AG09309 (cell line): ENCODE measurements at regions not wholly inside any gene's neighbourhood (a gene's known extent, or its start where the extent isn't known, plus 50 kb on each side); places are given as distances from the start of the nearest gene placed in this dataset.

Experiments used
- DNase-seq: peaks from one replicate; pipeline ENCODE4 v3.0.0-alpha.2; 2010; ENCODE audit warnings: low read depth
- H3K4me3 ChIP-seq: 2 replicates; pipeline ENCODE4 v1.5.1; 2011; ENCODE audit warnings: mild to moderate bottlenecking, low read depth, low read length, moderate library complexity; ENCODE audit not compliant: control insufficient read depth
- CTCF ChIP-seq: IDR thresholded peaks from 2 replicates; pipeline ENCODE4 v1.5.1; 2011; ENCODE audit warnings: mild to moderate bottlenecking, low read depth, low read length, inconsistent platforms; ENCODE audit not compliant: insufficient read depth, control insufficient read depth; ENCODE audit errors: missing control alignments

GRCh38 chr13:34637138-34637537 is 304.9 kb upstream of the NBEA start:
- DNase-seq, result no peak
- TF ChIP-seq CTCF, result no peak
- H3K4me3 ChIP-seq, result no peak overlapping the region

- H3K4me3 ChIP-seq, result no peak overlapping the region
- no peak for DNase-seq
- no peak for TF ChIP-seq CTCF
Observed at GRCh38 chr13:34637636-34638035, 304.4 kb upstream of the NBEA start.

DNA sequence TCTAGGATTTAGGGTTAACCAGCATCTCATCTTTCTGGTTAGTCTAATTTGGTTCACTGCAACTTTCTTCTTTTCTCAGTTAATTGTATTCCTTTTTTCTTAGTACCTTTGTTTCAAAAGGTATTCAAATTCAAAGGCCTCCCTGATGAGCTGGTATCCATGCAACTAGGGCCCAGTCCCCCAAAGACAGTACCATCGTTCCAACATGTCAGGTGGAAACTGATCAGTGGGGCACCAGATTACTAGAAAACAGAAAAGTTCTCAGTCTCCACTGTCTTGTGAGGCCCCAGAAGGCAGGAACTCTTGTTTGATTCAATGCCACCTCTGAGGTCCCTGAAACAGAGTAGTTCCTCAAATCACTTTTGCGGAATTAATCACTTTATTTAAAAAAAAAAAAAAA is 303.2 kb upstream of the NBEA start:
- H3K4me3 ChIP-seq, result no peak overlapping the region
- DNase-seq, result no peak
- TF ChIP-seq CTCF, result no peak

DNA sequence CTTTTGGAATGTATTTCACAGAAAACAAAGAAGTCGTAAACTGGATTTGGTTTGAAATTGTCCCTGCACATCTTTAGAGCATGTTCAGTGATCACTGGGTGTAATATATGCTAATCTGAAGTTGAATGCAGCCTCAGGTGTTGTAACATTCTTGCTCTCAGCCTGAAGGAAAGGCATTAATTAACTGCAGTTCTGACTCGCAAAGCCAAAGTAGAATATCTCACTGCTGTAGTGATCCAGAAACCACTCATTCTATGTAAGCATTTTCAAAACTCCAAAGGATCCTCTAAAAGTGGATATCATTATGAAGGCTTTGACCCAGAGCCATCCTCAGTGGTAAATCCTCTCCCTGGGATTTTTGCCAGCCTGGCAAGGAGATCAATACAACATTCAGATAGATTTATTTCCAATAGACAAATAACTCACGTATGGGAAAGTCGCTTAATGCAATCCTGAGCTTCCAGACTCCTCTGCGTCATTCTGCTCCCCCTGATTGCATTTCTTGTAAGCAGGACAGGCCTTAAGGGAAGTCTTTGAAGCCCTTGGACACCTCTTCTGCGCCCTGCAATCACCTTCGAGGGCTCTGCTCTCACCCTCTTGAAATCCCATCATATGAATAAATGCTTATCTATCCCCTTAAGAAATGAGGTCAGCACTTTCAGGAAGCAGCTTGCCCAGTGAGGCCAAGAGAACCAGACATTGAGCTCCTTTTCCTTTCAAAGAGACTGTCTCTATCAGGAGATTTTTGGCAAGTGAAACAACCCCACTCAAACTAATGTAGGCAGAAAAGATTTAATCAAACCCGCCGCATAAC is 301.7 kb upstream of the NBEA start:
- no peak for TF ChIP-seq CTCF
- H3K4me3 ChIP-seq, result no peak overlapping the region

GRCh38 chr13:34640993-34641330 is 301.1 kb upstream of the NBEA start:
- DNase-seq, result no peak
- TF ChIP-seq CTCF, result no peak
- no peak overlapping the region for H3K4me3 ChIP-seq

More for the DNA sequence above, 301.7 kb upstream of the NBEA start:
- no peak for DNase-seq

- DNase-seq, result no peak
- TF ChIP-seq CTCF, result no peak
- no peak overlapping the region for H3K4me3 ChIP-seq
Observed at GRCh38 chr13:34647379-34648150, 294.5 kb upstream of the NBEA start.
